MM.1S (cell line): ENCODE measurements at regions not wholly inside any gene's neighbourhood (a gene's known extent, or its start where the extent isn't known, plus 50 kb on each side); places are given as distances from the start of the nearest gene placed in this dataset.

Experiments used
- DNase-seq: peaks from one replicate; pipeline ENCODE4 v3.0.0-alpha.2; 2015
- H2AFZ ChIP-seq: fragments of 300-600 bp; sonication (generic); 2 replicates; pipeline ENCODE4 v1.6.0; 2016; ENCODE audit warnings: antibody characterized with exemption, low read length
- H3F3A ChIP-seq: fragments of 300-600 bp; sonication (generic); 2 replicates; pipeline ENCODE4 v1.6.1; 2016; ENCODE audit warnings: mild to moderate bottlenecking, antibody characterized with exemption, low read length, moderate library complexity, mixed read lengths; ENCODE audit not compliant: insufficient read depth
- H3K27ac ChIP-seq: fragments of 300-600 bp; sonication (generic); 2 replicates; pipeline ENCODE4 v1.5.1; 2016; ENCODE audit warnings: mild to moderate bottlenecking, low read length
- H3K27me3 ChIP-seq: fragments of 300-600 bp; sonication (generic); replicated peaks from 2 replicates; pipeline ENCODE4 v1.6.0; 2016; ENCODE audit warnings: low read length; ENCODE audit not compliant: insufficient read depth
- H3K36me3 ChIP-seq: fragments of 300-600 bp; sonication (generic); replicated peaks from 2 replicates; pipeline ENCODE4 v1.6.1; 2016; ENCODE audit warnings: mild to moderate bottlenecking, low read length, mixed read lengths; ENCODE audit not compliant: insufficient read depth
- H3K4me1 ChIP-seq: fragments of 300-600 bp; sonication (generic); 2 replicates; pipeline ENCODE4 v1.6.1; 2016; ENCODE audit warnings: low read length, mixed read lengths
- H3K4me2 ChIP-seq: fragments of 300-600 bp; sonication (generic); 2 replicates; pipeline ENCODE4 v1.6.0; 2016; ENCODE audit warnings: low read depth, low read length
- H3K4me3 ChIP-seq: fragments of 300-600 bp; sonication (generic); 2 replicates; pipeline ENCODE4 v1.5.1; 2016; ENCODE audit warnings: low read length, mixed read lengths
- H3K79me2 ChIP-seq: fragments of 300-600 bp; sonication (generic); 2 replicates; pipeline ENCODE4 v1.6.1; 2016; ENCODE audit warnings: mixed run types, low read length, mixed read lengths
- H3K9ac ChIP-seq: fragments of 300-600 bp; sonication (generic); 2 replicates; pipeline ENCODE4 v1.6.1; 2016; ENCODE audit warnings: low read length, mixed read lengths
- H3K9me2 ChIP-seq: fragments of 300-600 bp; sonication (generic); replicated peaks from 2 replicates; pipeline ENCODE4 v1.6.1; 2016; ENCODE audit warnings: mild to moderate bottlenecking, low read length, mixed read lengths; ENCODE audit not compliant: insufficient read depth
- H3K9me3 ChIP-seq: fragments of 300-600 bp; sonication (generic); replicated peaks from 2 replicates; pipeline ENCODE4 v1.6.1; 2016; ENCODE audit warnings: mild to moderate bottlenecking, low read length, mixed read lengths; ENCODE audit not compliant: insufficient read depth
- H4K20me1 ChIP-seq: fragments of 300-600 bp; sonication (generic); 2 replicates; pipeline ENCODE4 v1.6.1; 2016; ENCODE audit warnings: mild to moderate bottlenecking, low read length, moderate library complexity, mixed read lengths; ENCODE audit not compliant: insufficient read depth
- CTCF ChIP-seq: fragments of 300-600 bp; sonication (generic); IDR thresholded peaks from 2 replicates; pipeline ENCODE4 v1.5.1; 2016; ENCODE audit warnings: antibody characterized with exemption, low read length, mixed read lengths
- EZH2 ChIP-seq: fragments of 300-600 bp; sonication (generic); optimal IDR thresholded peaks from 2 replicates; pipeline ENCODE3; 2017; ENCODE audit warnings: low read depth, mild to moderate bottlenecking, antibody characterized with exemption, low read length, mixed read lengths
- EZH2phosphoT487 ChIP-seq: fragments of 300-600 bp; sonication (generic); IDR thresholded peaks from 2 replicates; pipeline ENCODE4 v1.6.1; 2018; ENCODE audit warnings: antibody characterized with exemption, low read length

DNA sequence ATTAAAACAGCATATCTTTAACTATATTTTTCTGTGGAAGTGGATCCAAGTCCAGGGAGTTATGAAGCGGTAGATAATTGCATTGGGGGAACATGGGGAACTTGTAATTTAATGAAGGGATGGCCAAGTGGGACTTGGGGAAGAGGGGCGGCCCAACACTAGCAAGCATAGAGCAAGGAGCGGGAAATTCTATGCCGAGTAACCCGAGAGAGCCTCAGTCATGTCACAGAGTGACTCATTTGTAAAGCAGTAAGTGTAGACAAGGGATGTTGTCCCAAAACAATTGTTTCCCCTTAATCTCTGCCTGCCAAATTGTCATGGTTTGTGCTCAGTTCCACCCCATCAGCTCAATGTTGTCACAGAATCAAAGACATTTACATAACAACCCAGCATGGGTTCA, 620.1 kb downstream of the AJAP1 start:
- Histone ChIP-seq H2AFZ (no peak overlapping the region), H3F3A (no peaks in the 10 kb centered on the region), H3K9me2 (no peaks in the 10 kb centered on the region), H3K4me3 (no peak overlapping the region), H3K9me3 (no peaks in the 10 kb centered on the region), H3K9ac (no peak overlapping the region), H3K4me1 (no peaks in the 10 kb centered on the region), H3K4me2 (no peak overlapping the region), H3K27ac (no peak overlapping the region), H3K79me2 (no peaks in the 10 kb centered on the region), H3K36me3 (no peaks in the 10 kb centered on the region), H3K27me3 (peaks cover 87% of the 10 kb centered on the region), H4K20me1 (no peaks in the 10 kb centered on the region)
- TF ChIP-seq EZH2phosphoT487 (no peak), CTCF (no peak), EZH2 (no peak)
- no peak for DNase-seq

DNA sequence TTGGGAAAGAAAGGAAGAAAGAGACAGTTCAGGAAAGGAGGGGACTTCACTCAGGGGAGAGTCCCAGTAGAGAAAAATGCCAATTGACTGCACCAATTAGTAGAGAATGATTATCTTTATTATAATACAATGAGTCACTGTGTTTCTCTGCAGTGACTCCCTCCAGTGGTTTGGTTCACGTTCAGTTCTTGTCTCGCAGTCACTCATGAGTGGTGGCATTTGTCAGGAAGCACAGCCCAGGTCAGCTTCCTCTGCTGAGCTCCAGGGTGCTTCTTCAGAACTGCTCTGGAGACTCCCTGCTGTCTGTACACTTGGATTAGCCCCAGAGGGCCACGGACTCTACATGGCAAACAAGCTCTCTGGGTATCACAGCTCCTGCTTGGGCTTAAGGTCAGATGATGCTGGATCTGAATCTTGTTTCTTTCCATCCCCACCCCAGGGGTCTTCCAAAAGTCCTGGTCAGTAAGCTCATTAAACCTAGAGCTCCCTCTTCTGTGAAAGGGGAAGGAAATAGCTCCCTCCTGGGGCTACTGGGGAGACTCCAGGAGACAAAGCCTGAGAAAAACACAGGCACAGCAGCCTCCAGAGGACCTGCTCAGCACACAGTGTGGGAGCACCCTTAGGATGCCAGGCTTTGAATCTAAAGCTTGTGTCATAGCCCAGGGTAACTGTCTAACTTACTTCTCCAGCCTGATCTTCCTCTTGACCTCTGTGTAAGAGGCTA, 619.0 kb downstream of the AJAP1 start:
- Histone ChIP-seq H3K27ac (no peak overlapping the region), H3K9me2 (no peaks in the 10 kb centered on the region), H3K4me1 (no peaks in the 10 kb centered on the region), H3K4me2 (no peak overlapping the region), H3K79me2 (no peaks in the 10 kb centered on the region), H3F3A (no peaks in the 10 kb centered on the region), H4K20me1 (no peaks in the 10 kb centered on the region), H3K9me3 (no peaks in the 10 kb centered on the region), H3K36me3 (no peaks in the 10 kb centered on the region), H3K4me3 (no peak overlapping the region), H2AFZ (no peak overlapping the region), H3K9ac (no peak overlapping the region), H3K27me3 (peaks cover 88% of the 10 kb centered on the region)
- DNase-seq, result no peak
- TF ChIP-seq CTCF, result no peak
- no peak for TF ChIP-seq EZH2phosphoT487
- no peak for TF ChIP-seq EZH2

GRCh38 chr1:5272325-5272724, 617.9 kb downstream of the AJAP1 start:
- Histone ChIP-seq H3K4me1 (no peaks in the 10 kb centered on the region), H3K4me3 (no peak overlapping the region), H3K36me3 (no peaks in the 10 kb centered on the region), H3K9ac (no peak overlapping the region), H3K27ac (no peak overlapping the region), H3K27me3 (peaks cover 88% of the 10 kb centered on the region), H3K79me2 (no peaks in the 10 kb centered on the region), H3K9me3 (no peaks in the 10 kb centered on the region), H4K20me1 (no peaks in the 10 kb centered on the region), H3K9me2 (no peaks in the 10 kb centered on the region), H3F3A (no peaks in the 10 kb centered on the region), H3K4me2 (no peak overlapping the region), H2AFZ (no peak overlapping the region)
- no peak for DNase-seq
- TF ChIP-seq CTCF (no peak), EZH2phosphoT487 (no peak), EZH2 (no peak)
